ENCODE measurements at regions not wholly inside any gene's neighbourhood (a gene's known extent, or its start where the extent isn't known, plus 50 kb on each side); places are given as distances from the start of the nearest gene placed in this dataset.

DNA sequence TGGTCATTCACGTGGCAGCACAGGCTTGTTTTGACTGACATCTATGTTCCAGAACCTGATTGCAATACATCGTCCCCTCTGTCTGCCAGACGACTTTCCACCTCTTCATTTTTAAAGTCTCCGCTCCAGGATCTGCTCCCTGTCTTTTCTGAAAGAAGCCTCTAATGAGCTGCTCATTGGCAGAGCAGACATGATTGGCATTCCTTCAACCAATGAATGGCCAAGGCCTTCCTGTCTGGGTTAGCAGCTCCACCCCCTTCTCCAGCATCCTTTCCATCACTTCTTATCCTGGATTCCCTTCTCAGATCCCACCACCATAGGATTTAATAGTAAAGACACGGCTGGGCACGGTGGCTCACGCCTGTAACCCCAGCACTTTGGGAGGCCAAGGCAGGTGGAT lies 202.7 kb upstream of the KLF3 start:
- no peak for TF ChIP-seq GATA2 (IDR thresholded peaks at IDR 0.05; ENCODE audit: low read depth, low read length)
- no peak for TF ChIP-seq GATA3 (IDR thresholded peaks at IDR 0.05; ENCODE audit: low read depth, low read length)

Data from SH-SY5Y (cell line).